ENCODE measurements at regions not wholly inside any gene's neighbourhood (a gene's known extent, or its start where the extent isn't known, plus 50 kb on each side); places are given as distances from the start of the nearest gene placed in this dataset.
"Not testable (repeated sequence)": the region's sequence is repeated elsewhere in the genome, so short reads cannot be mapped to it uniquely, and the experiment has no call there.

GRCh38 chr5:11392-11791 is 80.6 kb upstream of the PLEKHG4B start:
- H3K36me3 ChIP-seq; intact Hi-C loops (cut with DNase I); DNase-seq (ENCODE audit: extremely low spot score); H3K4me1 ChIP-seq; H3K4me3 ChIP-seq; H3K27ac ChIP-seq (replicated peaks in 1 of 4); H3K27me3 ChIP-seq; H3K9me3 ChIP-seq: not testable (repeated sequence)

GRCh38 chr5:11898-12297 is 80.1 kb upstream of the PLEKHG4B start:
- no peak overlapping the region for H3K27ac ChIP-seq (replicated peaks in 1 of 4)
- no peaks in the 10 kb centered on the region for H3K9me3 ChIP-seq
- H3K4me3 ChIP-seq = no peak overlapping the region
- no peaks in the 10 kb centered on the region for H3K36me3 ChIP-seq
- peaks cover 0 to 9% (median 0%) of the 10 kb centered on the region in 4 donors for H3K4me1 ChIP-seq
- intact Hi-C loops (cut with DNase I) = no loop called here
- H3K27me3 ChIP-seq = no peaks in the 10 kb centered on the region
- WGBS = 82% methylated on average over 12 of the region's 12 CpGs
- TF ChIP-seq POLR2A (IDR thresholded peaks at IDR 0.05; ENCODE audit: low read depth) (no peak), EP300 (IDR thresholded peaks at IDR 0.05) (no peak), CTCF (IDR thresholded peaks at IDR 0.05) (no peak), POLR2AphosphoS5 (IDR thresholded peaks at IDR 0.05) (no peak)
- DNase-seq (ENCODE audit: extremely low spot score) = no peak

- Histone ChIP-seq H3K4me1 (peaks cover 0 to 9% (median 0%) of the 10 kb centered on the region in 4 donors), H3K4me3 (no peak overlapping the region), H3K27ac (replicated peaks in 1 of 4) (no peak overlapping the region), H3K9me3 (no peaks in the 10 kb centered on the region), H3K27me3 (no peaks in the 10 kb centered on the region), H3K36me3 (no peaks in the 10 kb centered on the region)
- intact Hi-C loops (cut with DNase I) = no loop called here
- TF ChIP-seq POLR2A (IDR thresholded peaks at IDR 0.05; ENCODE audit: low read depth) (no peak), EP300 (IDR thresholded peaks at IDR 0.05) (no peak), POLR2AphosphoS5 (IDR thresholded peaks at IDR 0.05) (no peak), CTCF (IDR thresholded peaks at IDR 0.05) (no peak)
- no peak for DNase-seq (ENCODE audit: extremely low spot score)
- WGBS = 79% methylated on average over 7 of the region's 7 CpGs
Measured at GRCh38 chr5:13234-13633, 78.7 kb upstream of the PLEKHG4B start.

GRCh38 chr5:14676-15075 is 77.3 kb upstream of the PLEKHG4B start:
- H3K27me3 ChIP-seq; H3K27ac ChIP-seq (replicated peaks in 1 of 4); intact Hi-C loops (cut with DNase I); H3K36me3 ChIP-seq; DNase-seq (ENCODE audit: extremely low spot score); H3K4me1 ChIP-seq; H3K4me3 ChIP-seq; H3K9me3 ChIP-seq: not testable (repeated sequence)
- WGBS = 46% methylated on average over 2 of the region's 2 CpGs

- H3K4me3 ChIP-seq; H3K9me3 ChIP-seq; H3K36me3 ChIP-seq; H3K27ac ChIP-seq (replicated peaks in 1 of 4); DNase-seq (ENCODE audit: extremely low spot score); H3K4me1 ChIP-seq; intact Hi-C loops (cut with DNase I): not testable (repeated sequence)
- H3K27me3 ChIP-seq = peaks cover 0 to 25% (median 0%) of the 10 kb centered on the region in 4 donors
- 74% methylated on average over 6 of the region's 6 CpGs for WGBS
Measured at GRCh38 chr5:20276-20675, 71.7 kb upstream of the PLEKHG4B start.

- 39% methylated on average over 5 of the region's 5 CpGs for WGBS
- H3K9me3 ChIP-seq = no peaks in the 10 kb centered on the region
- H3K27ac ChIP-seq (replicated peaks in 1 of 4) = no peak overlapping the region
- no peaks in the 10 kb centered on the region for H3K4me1 ChIP-seq
- intact Hi-C loops (cut with DNase I) = no loop called here
- H3K27me3 ChIP-seq = peaks cover 0 to 25% (median 0%) of the 10 kb centered on the region in 4 donors
- H3K36me3 ChIP-seq = no peaks in the 10 kb centered on the region
- H3K4me3 ChIP-seq = no peak overlapping the region
- TF ChIP-seq POLR2A (IDR thresholded peaks at IDR 0.05; ENCODE audit: low read depth) (no peak), EP300 (IDR thresholded peaks at IDR 0.05) (no peak), CTCF (IDR thresholded peaks at IDR 0.05) (peak in 2 of 3 experiments; percentile 9 to 35), POLR2AphosphoS5 (IDR thresholded peaks at IDR 0.05) (no peak)
- no peak for DNase-seq (ENCODE audit: extremely low spot score)
Measured at GRCh38 chr5:21654-22233, 70.2 kb upstream of the PLEKHG4B start.

GRCh38 chr5:23907-24306 is 68.1 kb upstream of the PLEKHG4B start:
- H3K9me3 ChIP-seq; H3K36me3 ChIP-seq; H3K4me3 ChIP-seq; H3K4me1 ChIP-seq; DNase-seq (ENCODE audit: extremely low spot score); intact Hi-C loops (cut with DNase I); H3K27ac ChIP-seq (replicated peaks in 1 of 4): not testable (repeated sequence)
- H3K27me3 ChIP-seq = peaks cover 0 to 31% (median 0%) of the 10 kb centered on the region in 4 donors
- 75% methylated on average over 6 of the region's 6 CpGs for WGBS

- not testable (repeated sequence) for DNase-seq (ENCODE audit: extremely low spot score); H3K36me3 ChIP-seq
Measured at GRCh38 chr5:25067-25466, 66.9 kb upstream of the PLEKHG4B start.

More at GRCh38 chr5:25067-25466, 66.9 kb upstream of the PLEKHG4B start:
- H3K4me1 ChIP-seq; H3K9me3 ChIP-seq; intact Hi-C loops (cut with DNase I); H3K27ac ChIP-seq (replicated peaks in 1 of 4); H3K4me3 ChIP-seq: not testable (repeated sequence)
- peaks cover 0 to 37% (median 0%) of the 10 kb centered on the region in 4 donors for H3K27me3 ChIP-seq
- WGBS = 26% methylated on average over 2 of the region's 2 CpGs
